GM13976 (cell line): ENCODE measurements at regions not wholly inside any gene's neighbourhood (a gene's known extent, or its start where the extent isn't known, plus 50 kb on each side); places are given as distances from the start of the nearest gene placed in this dataset.

Source experiments
- DNase-seq: peaks from one replicate; pipeline ENCODE4 v3.0.0; 2012; ENCODE audit warnings: low spot score
- CTCF ChIP-seq: IDR thresholded peaks from 2 replicates; pipeline ENCODE4 v1.5.1; 2012; ENCODE audit warnings: borderline replicate concordance, mild to moderate bottlenecking; ENCODE audit not compliant: insufficient read depth; ENCODE audit errors: extremely low read depth, missing control alignments, control extremely low read depth
- in situ Hi-C: fragments of 300-500 bp; cut with MboI; formaldehyde crosslinking; loops from one replicate; pipeline ENCODE4 v1.12.0; 2022; ENCODE audit warnings: low sequenced_read_pairs, mixed read lengths, inconsistent platforms; ENCODE audit not compliant: unreplicated experiment

- in situ Hi-C loops, result no loop called here
- no peak for DNase-seq
- no peak for TF ChIP-seq CTCF
Measured at GRCh38 chr14:86723254-86723624, 1193.3 kb downstream of the FLRT2 start.

GRCh38 chr14:86722612-86723253, 1192.8 kb downstream of the FLRT2 start:
- DNase-seq, result no peak
- no peak for TF ChIP-seq CTCF
- in situ Hi-C loops, result no loop called here

- no peak for TF ChIP-seq CTCF
- DNase-seq, result no peak
- in situ Hi-C loops, result no loop called here
Measured at GRCh38 chr14:86714575-86714974, 1184.6 kb downstream of the FLRT2 start.

- in situ Hi-C loops, result no loop called here
- no peak for DNase-seq
- TF ChIP-seq CTCF, result no peak
Measured at GRCh38 chr14:86714153-86714552, 1184.2 kb downstream of the FLRT2 start.

GRCh38 chr14:86712727-86713126, 1182.8 kb downstream of the FLRT2 start:
- in situ Hi-C loops, result no loop called here
- DNase-seq, result no peak
- TF ChIP-seq CTCF, result no peak

GRCh38 chr14:86712176-86712575, 1182.2 kb downstream of the FLRT2 start:
- in situ Hi-C loops, result no loop called here
- no peak for DNase-seq
- no peak for TF ChIP-seq CTCF

GRCh38 chr14:86708846-86709339, 1178.9 kb downstream of the FLRT2 start:
- TF ChIP-seq CTCF, result no peak
- DNase-seq, result no peak
- in situ Hi-C loops, result no loop called here
